ENCODE measurements at regions not wholly inside any gene's neighbourhood (a gene's known extent, or its start where the extent isn't known, plus 50 kb on each side); places are given as distances from the start of the nearest gene placed in this dataset.

DNA sequence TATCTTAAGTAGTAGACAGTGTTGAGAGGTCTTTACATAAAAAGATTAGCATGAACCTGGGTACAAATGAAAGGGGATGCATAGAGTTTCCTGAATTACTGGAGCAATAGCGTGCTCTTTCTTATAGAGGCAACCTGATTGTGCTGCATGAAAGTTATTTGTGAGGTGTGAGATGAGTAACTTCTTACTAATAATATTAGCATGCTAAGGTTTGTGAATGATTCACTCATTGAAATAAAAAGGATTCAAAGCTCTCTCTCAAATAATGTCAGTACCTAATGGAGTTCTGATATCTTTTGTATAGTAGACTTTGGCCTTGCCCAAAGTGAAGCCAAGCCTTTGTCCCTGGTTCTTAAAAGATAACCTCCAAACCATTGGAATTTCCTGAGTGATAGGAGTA lies 131.0 kb upstream of the CXXC4 start:
- Histone ChIP-seq H3K27ac (ENCODE audit: poor library complexity, severe bottlenecking) (no peak overlapping the region), H3K4me1 (ENCODE audit: insufficient read depth, poor library complexity, severe bottlenecking) (no peaks in the 10 kb centered on the region), H3K4me3 (ENCODE audit: severe bottlenecking) (no peak overlapping the region), H3K9me3 (ENCODE audit: severe bottlenecking) (no peaks in the 10 kb centered on the region), H3K36me3 (ENCODE audit: low read depth) (no peaks in the 10 kb centered on the region), H3K27me3 (ENCODE audit: insufficient read depth, poor library complexity, severe bottlenecking) (no peaks in the 10 kb centered on the region)
- ATAC-seq (ENCODE audit: low read depth), result no peak
- no peak for DNase-seq (ENCODE audit: low spot score)
- TF ChIP-seq, protein P1, sequence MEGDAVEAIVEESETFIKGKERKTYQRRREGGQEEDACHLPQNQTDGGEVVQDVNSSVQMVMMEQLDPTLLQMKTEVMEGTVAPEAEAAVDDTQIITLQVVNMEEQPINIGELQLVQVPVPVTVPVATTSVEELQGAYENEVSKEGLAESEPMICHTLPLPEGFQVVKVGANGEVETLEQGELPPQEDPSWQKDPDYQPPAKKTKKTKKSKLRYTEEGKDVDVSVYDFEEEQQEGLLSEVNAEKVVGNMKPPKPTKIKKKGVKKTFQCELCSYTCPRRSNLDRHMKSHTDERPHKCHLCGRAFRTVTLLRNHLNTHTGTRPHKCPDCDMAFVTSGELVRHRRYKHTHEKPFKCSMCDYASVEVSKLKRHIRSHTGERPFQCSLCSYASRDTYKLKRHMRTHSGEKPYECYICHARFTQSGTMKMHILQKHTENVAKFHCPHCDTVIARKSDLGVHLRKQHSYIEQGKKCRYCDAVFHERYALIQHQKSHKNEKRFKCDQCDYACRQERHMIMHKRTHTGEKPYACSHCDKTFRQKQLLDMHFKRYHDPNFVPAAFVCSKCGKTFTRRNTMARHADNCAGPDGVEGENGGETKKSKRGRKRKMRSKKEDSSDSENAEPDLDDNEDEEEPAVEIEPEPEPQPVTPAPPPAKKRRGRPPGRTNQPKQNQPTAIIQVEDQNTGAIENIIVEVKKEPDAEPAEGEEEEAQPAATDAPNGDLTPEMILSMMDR (IDR thresholded peaks at IDR 0.05; ENCODE audit: poor library complexity, severe bottlenecking), result no peak

DNA sequence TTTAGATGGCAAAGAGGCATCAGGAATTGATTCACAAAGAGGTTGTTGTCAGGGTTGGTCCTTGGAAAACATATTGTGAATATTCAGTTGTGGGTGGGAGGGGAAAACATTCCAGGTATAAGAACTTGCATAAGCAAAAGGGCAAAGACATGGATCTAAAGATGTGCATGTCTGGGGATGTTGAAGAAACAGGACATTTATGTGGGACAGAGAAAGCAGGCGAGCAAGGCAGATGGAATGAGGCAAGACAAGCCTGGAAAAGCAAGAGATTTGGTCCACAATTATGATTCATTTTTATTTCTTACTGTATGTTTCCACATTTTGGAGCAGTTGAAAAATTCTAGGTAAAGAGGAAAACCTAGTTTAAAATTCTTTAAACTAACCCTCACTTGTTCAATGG lies 134.9 kb upstream of the CXXC4 start:
- Histone ChIP-seq H3K27ac (ENCODE audit: poor library complexity, severe bottlenecking) (no peak overlapping the region), H3K27me3 (ENCODE audit: insufficient read depth, poor library complexity, severe bottlenecking) (no peaks in the 10 kb centered on the region), H3K4me3 (ENCODE audit: severe bottlenecking) (no peak overlapping the region), H3K36me3 (ENCODE audit: low read depth) (no peaks in the 10 kb centered on the region), H3K4me1 (ENCODE audit: insufficient read depth, poor library complexity, severe bottlenecking) (no peaks in the 10 kb centered on the region), H3K9me3 (ENCODE audit: severe bottlenecking) (no peaks in the 10 kb centered on the region)
- DNase-seq (ENCODE audit: low spot score) (no peak), ATAC-seq (ENCODE audit: low read depth) (no peak)
- TF ChIP-seq, protein P1 (IDR thresholded peaks at IDR 0.05; ENCODE audit: poor library complexity, severe bottlenecking), result no peak

DNA sequence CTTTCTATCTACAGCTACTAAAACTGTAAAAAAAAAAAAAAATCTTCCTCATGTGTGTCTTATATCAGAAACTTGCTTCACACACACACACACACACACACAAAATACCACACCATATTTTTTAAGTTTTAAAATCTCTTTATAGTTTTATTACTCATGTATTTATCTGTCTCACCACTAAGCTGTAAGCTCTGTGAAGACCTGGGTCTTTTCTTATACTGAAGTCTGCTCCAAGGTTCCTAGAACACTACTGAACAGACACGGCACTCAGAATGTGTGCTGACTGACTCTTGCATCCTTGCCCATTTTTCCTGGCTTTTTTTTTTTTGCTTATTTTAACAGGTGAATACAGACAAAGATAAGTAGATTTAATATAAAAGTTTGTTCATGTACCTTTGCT lies 135.6 kb upstream of the CXXC4 start:
- Histone ChIP-seq H3K4me1 (ENCODE audit: insufficient read depth, poor library complexity, severe bottlenecking) (no peaks in the 10 kb centered on the region), H3K27ac (ENCODE audit: poor library complexity, severe bottlenecking) (no peak overlapping the region), H3K27me3 (ENCODE audit: insufficient read depth, poor library complexity, severe bottlenecking) (no peaks in the 10 kb centered on the region), H3K36me3 (ENCODE audit: low read depth) (no peaks in the 10 kb centered on the region), H3K9me3 (ENCODE audit: severe bottlenecking) (no peaks in the 10 kb centered on the region), H3K4me3 (ENCODE audit: severe bottlenecking) (no peak overlapping the region)
- TF ChIP-seq, protein P1 (IDR thresholded peaks at IDR 0.05; ENCODE audit: poor library complexity, severe bottlenecking), result no peak
- DNase-seq (ENCODE audit: low spot score) (no peak), ATAC-seq (ENCODE audit: low read depth) (no peak)

DNA sequence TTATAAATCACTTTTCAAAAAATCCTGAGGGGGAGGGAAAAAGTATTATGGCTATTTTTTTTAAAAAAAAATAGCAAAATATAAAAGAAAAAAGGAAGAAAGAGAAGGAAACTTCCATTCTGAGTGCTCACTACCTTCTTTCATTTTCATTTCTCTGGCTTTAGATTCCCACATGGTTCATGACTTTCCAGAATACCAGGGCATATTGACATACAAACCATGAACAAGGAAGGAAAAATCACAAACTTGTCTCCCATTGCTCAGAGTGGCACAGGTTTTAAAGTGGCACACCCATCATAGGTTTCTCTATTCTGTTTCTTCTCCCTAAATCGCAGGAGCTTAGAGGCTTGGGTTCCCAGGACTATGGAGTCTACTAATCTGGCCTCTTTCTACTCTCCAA lies 136.3 kb upstream of the CXXC4 start:
- H3K9me3 ChIP-seq (ENCODE audit: severe bottlenecking), result no peaks in the 10 kb centered on the region
- no peaks in the 10 kb centered on the region for H3K36me3 ChIP-seq (ENCODE audit: low read depth)
- TF ChIP-seq, protein P1 (IDR thresholded peaks at IDR 0.05; ENCODE audit: poor library complexity, severe bottlenecking), result no peak
- ATAC-seq (ENCODE audit: low read depth) (no peak), DNase-seq (ENCODE audit: low spot score) (no peak)
- H3K27ac ChIP-seq (ENCODE audit: poor library complexity, severe bottlenecking), result no peak overlapping the region
- no peak overlapping the region for H3K4me3 ChIP-seq (ENCODE audit: severe bottlenecking)
- no peaks in the 10 kb centered on the region for H3K27me3 ChIP-seq (ENCODE audit: insufficient read depth, poor library complexity, severe bottlenecking)
- H3K4me1 ChIP-seq (ENCODE audit: insufficient read depth, poor library complexity, severe bottlenecking), result no peaks in the 10 kb centered on the region

DNA sequence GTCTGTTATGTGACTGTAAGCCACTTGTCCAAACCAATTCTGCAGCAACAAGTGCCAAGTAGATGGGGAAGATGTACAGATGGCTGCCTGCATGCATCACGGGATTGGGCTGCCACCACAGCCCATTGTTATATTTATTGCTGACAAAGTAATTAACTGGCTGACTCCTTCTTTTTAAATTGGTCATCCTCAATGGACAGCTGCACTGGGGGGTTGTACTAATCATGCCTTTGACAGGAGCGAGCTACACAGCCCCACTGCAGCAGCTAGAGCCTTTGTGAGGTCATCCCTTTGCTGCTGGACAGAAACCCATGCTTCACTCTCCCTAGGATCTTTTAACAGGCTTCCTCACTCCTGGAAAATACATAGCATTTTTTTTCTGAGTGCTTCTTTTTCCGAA lies 146.7 kb upstream of the CXXC4 start:
- TF ChIP-seq, protein P1 (IDR thresholded peaks at IDR 0.05; ENCODE audit: poor library complexity, severe bottlenecking), result no peak
- H3K27me3 ChIP-seq (ENCODE audit: insufficient read depth, poor library complexity, severe bottlenecking), result peaks cover 5% of the 10 kb centered on the region
- no peaks in the 10 kb centered on the region for H3K36me3 ChIP-seq (ENCODE audit: low read depth)
- DNase-seq (ENCODE audit: low spot score), result no peak
- H3K4me1 ChIP-seq (ENCODE audit: insufficient read depth, poor library complexity, severe bottlenecking), result no peaks in the 10 kb centered on the region
- H3K9me3 ChIP-seq (ENCODE audit: severe bottlenecking), result no peaks in the 10 kb centered on the region
- no peak overlapping the region for H3K27ac ChIP-seq (ENCODE audit: poor library complexity, severe bottlenecking)
- ATAC-seq (ENCODE audit: low read depth), result no peak
- no peak overlapping the region for H3K4me3 ChIP-seq (ENCODE audit: severe bottlenecking)
